ENCODE measurements at regions not wholly inside any gene's neighbourhood (a gene's known extent, or its start where the extent isn't known, plus 50 kb on each side); places are given as distances from the start of the nearest gene placed in this dataset.
"Not testable (repeated sequence)": the region's sequence is repeated elsewhere in the genome, so short reads cannot be mapped to it uniquely, and the experiment has no call there.

GRCh38 chr9:41022365-41022764 lies 106.1 kb downstream of the FOXD4L6 start:
- H3K4me3 ChIP-seq (ENCODE audit: low read depth, low read length), result not testable (repeated sequence)

DNA sequence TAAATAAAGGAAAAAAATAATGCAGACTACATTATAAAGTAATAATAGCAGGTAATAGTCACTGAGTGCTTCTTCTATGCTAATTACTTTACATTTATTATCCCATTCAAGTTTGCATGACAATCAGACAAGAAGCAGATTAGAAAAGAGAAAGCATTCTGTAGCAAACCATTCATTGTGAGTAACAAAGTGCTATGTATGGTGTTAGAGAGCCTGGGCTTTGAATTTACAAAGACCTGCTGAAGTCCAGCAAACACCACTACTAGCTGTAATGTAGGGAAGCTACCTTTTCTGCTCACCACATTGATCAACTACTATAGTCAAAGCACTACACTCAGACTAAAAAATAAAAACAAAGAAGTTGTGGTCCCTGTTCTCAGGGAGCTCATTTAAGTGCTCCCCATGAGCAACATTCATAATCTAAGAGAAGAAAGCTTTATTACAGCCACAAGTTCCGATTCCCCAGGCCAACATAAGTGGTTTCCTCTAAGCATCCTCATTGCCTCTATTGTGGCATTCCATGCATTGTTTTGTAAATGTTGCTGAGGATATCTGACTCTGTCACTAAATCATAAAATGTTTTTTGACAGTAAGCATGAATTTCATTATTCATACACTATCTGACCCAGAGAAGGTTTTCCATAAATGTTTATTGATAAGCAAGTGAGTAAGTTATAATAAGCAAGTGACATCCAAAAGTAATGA lies 108.5 kb downstream of the FOXD4L6 start:
- DNase-seq (ENCODE audit: low read depth), result not testable (repeated sequence)

More at GRCh38 chr9:41022365-41022764, 106.1 kb downstream of the FOXD4L6 start:
- DNase-seq (ENCODE audit: low read depth), result not testable (repeated sequence)

GRCh38 chr9:41018948-41019347 lies 109.5 kb downstream of the FOXD4L6 start:
- not testable (repeated sequence) for DNase-seq (ENCODE audit: low read depth); H3K4me3 ChIP-seq (ENCODE audit: low read depth, low read length)

More for the DNA sequence above, 108.5 kb downstream of the FOXD4L6 start:
- not testable (repeated sequence) for H3K4me3 ChIP-seq (ENCODE audit: low read depth, low read length)

DNA sequence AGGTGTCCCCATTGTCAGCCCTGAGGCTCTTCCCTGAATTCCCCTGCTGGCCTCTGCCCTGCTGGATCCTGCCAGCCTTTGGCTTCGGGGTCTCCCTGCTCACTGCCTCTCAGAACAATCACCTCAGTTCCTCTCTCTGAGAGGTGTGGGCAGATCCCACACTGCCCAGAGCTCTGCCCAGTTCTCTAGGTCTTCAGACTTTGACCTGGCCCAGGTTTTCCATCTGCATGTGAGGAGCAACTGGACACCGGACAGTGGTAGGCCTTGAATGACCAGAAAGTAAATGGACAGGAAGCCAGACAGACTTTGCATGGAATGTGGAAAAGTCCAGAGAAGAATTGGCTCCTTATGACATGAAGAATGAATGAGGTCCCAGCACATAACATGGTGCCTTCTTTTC lies 111.8 kb downstream of the FOXD4L6 start:
- not testable (repeated sequence) for DNase-seq (ENCODE audit: low read depth); H3K4me3 ChIP-seq (ENCODE audit: low read depth, low read length)

- DNase-seq (ENCODE audit: low read depth), result not testable (repeated sequence)
Observed at GRCh38 chr9:40999952-41000700, 128.4 kb downstream of the FOXD4L6 start.

DNA sequence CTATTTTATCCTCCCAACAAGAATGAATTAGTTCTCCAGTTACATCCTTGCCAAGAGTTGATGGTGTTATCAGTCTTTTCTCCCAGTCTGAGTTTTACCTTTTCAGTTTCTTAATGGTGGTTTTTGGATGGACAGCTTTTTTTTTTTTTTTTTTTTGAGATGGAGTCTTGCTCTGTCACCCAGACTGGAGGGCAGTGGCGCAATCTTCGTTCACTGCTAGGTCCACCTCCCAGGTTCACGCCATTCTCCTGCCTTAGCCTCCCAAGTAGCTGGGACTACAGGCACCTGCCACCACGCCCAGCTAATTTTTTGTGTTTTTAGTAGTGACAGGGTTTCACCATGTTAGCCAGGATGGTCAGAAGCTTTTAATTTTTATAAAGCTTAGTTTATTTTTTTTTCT lies 133.0 kb downstream of the FOXD4L6 start:
- not testable (repeated sequence) for H3K4me3 ChIP-seq (ENCODE audit: low read depth, low read length)

More at GRCh38 chr9:40999952-41000700, 128.4 kb downstream of the FOXD4L6 start:
- not testable (repeated sequence) for H3K4me3 ChIP-seq (ENCODE audit: low read depth, low read length)

DNA sequence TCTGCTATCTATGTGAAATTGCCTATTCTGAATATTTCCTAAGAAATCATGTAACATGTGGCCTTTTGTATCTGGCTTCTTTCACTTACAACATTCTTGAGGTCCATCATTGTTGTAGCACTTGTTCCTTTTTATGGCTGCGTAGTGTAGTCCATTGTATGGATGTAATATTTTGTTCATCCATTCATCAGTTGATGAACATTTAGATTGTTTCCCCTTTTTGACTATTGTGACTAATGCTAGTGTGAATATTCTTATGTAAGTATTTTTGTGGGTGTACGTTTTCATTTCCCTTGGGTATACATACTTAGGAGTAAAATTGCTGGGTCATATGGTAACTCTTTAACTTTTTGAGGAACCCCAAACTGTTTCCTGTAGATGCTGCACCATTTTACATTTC lies 134.6 kb downstream of the FOXD4L6 start:
- DNase-seq (ENCODE audit: low read depth); H3K4me3 ChIP-seq (ENCODE audit: low read depth, low read length): not testable (repeated sequence)

More for the DNA sequence above, 133.0 kb downstream of the FOXD4L6 start:
- DNase-seq (ENCODE audit: low read depth), result not testable (repeated sequence)

GRCh38 chr9:40993375-40993774 lies 135.1 kb downstream of the FOXD4L6 start:
- H3K4me3 ChIP-seq (ENCODE audit: low read depth, low read length); DNase-seq (ENCODE audit: low read depth): not testable (repeated sequence)

DNA sequence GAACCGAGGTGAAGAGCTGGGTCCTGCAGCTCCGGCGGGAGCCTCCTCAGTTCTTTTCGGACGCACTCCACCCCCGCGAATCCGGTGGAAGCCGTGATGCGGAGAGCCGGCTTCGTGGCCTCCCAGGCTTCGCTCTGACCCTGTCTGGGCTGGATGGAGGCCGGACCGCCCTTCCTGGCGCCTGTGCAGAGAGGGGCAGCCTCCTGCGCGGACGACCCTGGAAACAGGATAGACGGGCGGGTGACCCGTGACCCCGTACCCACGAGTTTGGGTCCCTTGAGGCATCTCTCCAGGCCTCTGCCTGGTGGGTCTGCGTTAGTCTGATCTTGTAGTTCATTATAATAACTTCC lies 136.0 kb downstream of the FOXD4L6 start:
- H3K4me3 ChIP-seq (ENCODE audit: low read depth, low read length), result peak overlapping the region; percentile 79
- not testable (repeated sequence) for DNase-seq (ENCODE audit: low read depth)

DNA sequence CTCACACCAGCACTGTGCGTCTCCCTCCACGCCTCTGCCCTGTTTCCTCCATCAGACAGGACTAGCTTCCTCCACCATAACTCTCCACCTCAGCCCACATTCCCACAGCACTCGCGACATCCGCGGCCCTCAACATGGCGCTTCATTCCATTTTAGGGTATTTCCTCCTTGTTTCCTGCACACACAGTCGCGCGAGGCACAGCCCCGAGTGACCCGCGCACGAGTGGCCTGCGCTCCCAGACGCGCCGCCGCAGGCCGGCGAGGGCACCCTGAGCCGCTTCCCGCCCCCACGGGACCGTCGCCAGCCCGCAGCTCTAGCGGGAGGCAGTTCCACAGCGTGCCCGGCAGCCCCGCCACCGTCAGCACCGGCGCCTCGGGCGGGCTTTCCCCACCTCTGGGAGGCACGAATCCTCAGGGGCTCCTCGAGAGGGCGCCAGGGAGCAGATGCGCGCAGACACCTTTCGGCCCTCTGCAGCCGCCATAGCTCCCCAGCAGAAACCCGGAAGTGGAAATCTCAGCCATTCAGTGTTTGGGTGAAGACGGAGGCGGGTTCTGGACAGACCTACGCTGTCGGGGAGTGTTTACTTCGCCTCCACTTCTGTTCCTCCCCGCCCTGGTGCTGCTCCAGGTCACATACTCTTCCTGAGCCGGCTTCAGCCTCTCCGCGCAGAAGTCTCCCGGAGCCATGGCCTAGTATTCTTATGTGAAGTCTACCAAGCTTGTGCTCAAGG lies 136.6 kb downstream of the FOXD4L6 start:
- peak overlapping the region; percentile 79 for H3K4me3 ChIP-seq (ENCODE audit: low read depth, low read length)
- peak; percentile 94 for DNase-seq (ENCODE audit: low read depth)

DNA sequence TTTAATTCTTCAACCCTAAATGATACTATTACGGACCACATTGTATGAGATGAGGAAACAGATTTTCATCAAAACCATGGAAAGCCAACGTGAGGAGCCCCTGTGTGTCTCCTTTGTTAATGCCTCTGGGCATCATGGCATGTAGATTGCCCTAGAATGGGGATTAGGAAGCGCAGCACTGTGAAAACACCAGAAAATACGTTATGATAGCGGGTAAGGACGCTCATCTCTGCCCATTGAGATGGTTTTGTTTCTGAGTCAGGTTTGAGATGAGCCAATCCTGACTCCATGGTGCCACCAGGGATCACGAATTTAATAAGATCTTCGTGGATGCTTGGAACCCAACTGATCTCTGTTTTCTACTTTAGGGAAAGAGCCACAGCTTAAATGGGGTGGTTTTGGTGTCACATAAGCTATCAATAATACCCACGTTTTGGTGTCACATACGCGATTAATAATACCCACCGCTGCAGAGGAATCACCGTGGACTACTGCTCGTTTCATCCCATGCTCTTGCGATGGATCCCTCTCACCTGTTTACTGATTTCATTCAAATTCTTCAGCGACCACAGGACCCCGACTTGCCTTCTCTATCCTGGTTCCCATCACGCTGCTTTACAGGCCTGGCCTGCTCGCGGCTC lies 137.3 kb downstream of the FOXD4L6 start:
- H3K4me3 ChIP-seq (ENCODE audit: low read depth, low read length), result peak overlapping the region; percentile 79

GRCh38 chr9:40986332-40986731 lies 142.1 kb downstream of the FOXD4L6 start:
- not testable (repeated sequence) for DNase-seq (ENCODE audit: low read depth); H3K4me3 ChIP-seq (ENCODE audit: low read depth, low read length)

More for the DNA sequence above, 137.3 kb downstream of the FOXD4L6 start:
- not testable (repeated sequence) for DNase-seq (ENCODE audit: low read depth)

GRCh38 chr9:40975351-40975750 lies 153.1 kb downstream of the FOXD4L6 start:
- not testable (repeated sequence) for H3K4me3 ChIP-seq (ENCODE audit: low read depth, low read length); DNase-seq (ENCODE audit: low read depth)

GRCh38 chr9:40974912-40975311 lies 153.6 kb downstream of the FOXD4L6 start:
- not testable (repeated sequence) for DNase-seq (ENCODE audit: low read depth); H3K4me3 ChIP-seq (ENCODE audit: low read depth, low read length)

- not testable (repeated sequence) for H3K4me3 ChIP-seq (ENCODE audit: low read depth, low read length); DNase-seq (ENCODE audit: low read depth)
Observed at GRCh38 chr9:40971773-40972172, 156.7 kb downstream of the FOXD4L6 start.

- DNase-seq (ENCODE audit: low read depth); H3K4me3 ChIP-seq (ENCODE audit: low read depth, low read length): not testable (repeated sequence)
Observed at GRCh38 chr9:40970340-40970739, 158.1 kb downstream of the FOXD4L6 start.

- not testable (repeated sequence) for H3K4me3 ChIP-seq (ENCODE audit: low read depth, low read length); DNase-seq (ENCODE audit: low read depth)
Observed at GRCh38 chr9:40962461-40962860, 166.0 kb downstream of the FOXD4L6 start.

- H3K4me3 ChIP-seq (ENCODE audit: low read depth, low read length), result not testable (repeated sequence)
Observed at GRCh38 chr9:40951876-40952494, 176.5 kb downstream of the FOXD4L6 start.

DNA sequence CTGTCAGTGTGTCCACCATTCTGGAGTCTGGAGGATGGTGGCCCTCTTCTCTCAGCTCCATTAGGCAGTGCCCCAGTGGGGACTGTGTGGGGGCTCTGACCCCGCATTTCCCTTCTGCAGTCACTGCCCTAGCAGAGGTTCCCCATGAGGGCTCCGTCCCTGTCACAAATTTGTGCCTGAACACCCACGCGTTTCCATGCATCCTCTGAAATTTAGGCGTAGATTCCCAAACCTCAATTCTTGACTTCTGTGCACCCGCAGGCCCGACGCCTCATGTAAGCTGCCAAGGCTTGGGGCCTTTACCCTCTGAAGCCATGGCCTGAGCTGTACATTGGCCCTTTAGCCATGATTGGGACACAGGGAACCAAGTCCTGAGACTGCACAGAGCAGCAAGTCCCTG lies 182.3 kb downstream of the FOXD4L6 start:
- H3K4me3 ChIP-seq (ENCODE audit: low read depth, low read length); DNase-seq (ENCODE audit: low read depth): not testable (repeated sequence)

More at GRCh38 chr9:40951876-40952494, 176.5 kb downstream of the FOXD4L6 start:
- DNase-seq (ENCODE audit: low read depth), result not testable (repeated sequence)

All from skeletal muscle cell (primary cell).